ENCODE measurements at regions not wholly inside any gene's neighbourhood (a gene's known extent, or its start where the extent isn't known, plus 50 kb on each side); places are given as distances from the start of the nearest gene placed in this dataset.

DNA sequence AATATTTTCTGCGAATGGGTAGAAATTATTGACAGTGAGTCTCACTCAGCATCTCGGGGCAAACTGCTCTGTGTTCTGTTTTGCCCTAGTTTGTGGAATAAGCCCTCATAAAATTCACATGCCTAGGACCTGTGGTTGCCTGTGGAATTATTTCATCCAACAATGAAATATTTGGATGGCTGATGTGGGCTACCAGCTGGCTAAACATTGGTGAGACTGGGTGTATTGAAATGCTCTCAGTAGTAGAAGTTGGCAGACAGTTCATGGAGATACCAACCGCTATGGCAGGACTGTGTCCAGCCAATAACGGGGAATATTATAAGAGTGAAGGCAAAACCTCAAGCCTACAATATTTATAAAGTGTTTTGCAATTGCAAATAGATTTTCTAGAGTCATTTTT, 344.1 kb upstream of the RPS23 start:
- ATAC-seq = no peak
- no peak for DNase-seq (ENCODE audit: low read depth, low spot score)
- ChIA-PET CTCF (no interaction called here), POLR2A (no interaction called here)
- Histone ChIP-seq H3K4me3 (ENCODE audit: low read depth in 2 of 2, low read length in 2 of 2) (no peak overlapping the region), H3K9me3 (ENCODE audit: control insufficient read depth, insufficient read depth, low read depth, low read length) (no peaks in the 10 kb centered on the region), H3K36me3 (ENCODE audit: control insufficient read depth, insufficient read depth, low read length) (no peaks in the 10 kb centered on the region; the same call in 1 of the 2 replicates), H3K27ac (ENCODE audit: low read length) (no peak overlapping the region), H3K27me3 (ENCODE audit: control insufficient read depth, insufficient read depth, low read length) (no peaks in the 10 kb centered on the region), H3K4me1 (ENCODE audit: control insufficient read depth, insufficient read depth, low read length) (no peaks in the 10 kb centered on the region)
- BruUV-seq (replicated peaks) = no TSS peak
- in situ Hi-C loops (cut with HindIII; ENCODE audit: low pct_unique_long_range_greater_than_20kb, low sequenced_read_pairs) = no loop called here
- intact Hi-C loops (cut with micrococcal nuclease; ENCODE audit: unreplicated experiment) = no loop called here
- TF ChIP-seq REST (IDR thresholded peaks at IDR 0.05; ENCODE audit: insufficient read depth in 1 of 2, low read depth in 2 of 2, low read length in 1 of 2) = no peak
- no peak for TF ChIP-seq CTCF (IDR thresholded peaks at IDR 0.05)
- TF ChIP-seq SIN3A (IDR thresholded peaks at IDR 0.05; ENCODE audit: borderline replicate concordance, insufficient read depth, low read depth, low read length) = no peak
- TF ChIP-seq POLR2AphosphoS5 (IDR thresholded peaks at IDR 0.05; ENCODE audit: low read depth, low read length) = no peak
- no peak for TF ChIP-seq TCF7L2 (IDR thresholded peaks at IDR 0.05; ENCODE audit: low read depth, low read length)

DNA sequence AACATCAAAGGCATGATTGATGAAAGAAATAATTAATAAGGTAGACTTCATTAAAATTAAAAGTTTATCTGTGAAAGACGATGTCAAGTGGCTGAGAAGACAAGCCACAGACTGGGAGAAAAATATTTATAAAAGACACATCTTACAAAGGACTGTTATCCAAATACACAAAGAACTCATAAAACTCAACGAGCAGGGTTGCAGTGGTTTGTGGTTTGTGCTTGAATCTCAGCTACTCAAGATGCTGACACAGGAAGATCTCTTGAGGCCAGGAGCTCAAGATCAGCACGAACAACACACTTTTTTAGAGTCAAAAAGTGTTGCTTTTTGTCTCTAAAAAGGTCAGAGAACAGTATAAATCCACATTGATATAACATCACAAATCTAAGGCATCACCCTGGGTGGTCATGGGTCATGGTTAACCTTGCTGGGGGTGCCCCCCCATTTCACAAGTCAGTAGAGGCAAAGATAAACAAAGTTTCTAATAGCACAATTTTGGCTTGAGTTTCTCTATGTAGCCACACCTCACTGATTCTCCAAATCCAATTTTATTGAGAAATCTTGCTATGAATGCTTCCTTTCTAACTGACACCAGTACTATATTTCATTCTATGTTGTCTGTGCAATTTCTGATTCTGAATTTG, 342.9 kb upstream of the RPS23 start:
- intact Hi-C loops (cut with micrococcal nuclease; ENCODE audit: unreplicated experiment) (no loop called here), in situ Hi-C loops (cut with HindIII; ENCODE audit: low pct_unique_long_range_greater_than_20kb, low sequenced_read_pairs) (no loop called here)
- BruUV-seq (replicated peaks) = no TSS peak
- DNase-seq (ENCODE audit: low read depth, low spot score) (no peak), ATAC-seq (no peak)
- no peak for TF ChIP-seq TCF7L2 (IDR thresholded peaks at IDR 0.05; ENCODE audit: low read depth, low read length)
- TF ChIP-seq REST (IDR thresholded peaks at IDR 0.05; ENCODE audit: insufficient read depth in 1 of 2, low read depth in 2 of 2, low read length in 1 of 2) = no peak
- TF ChIP-seq CTCF (IDR thresholded peaks at IDR 0.05) = no peak
- TF ChIP-seq SIN3A (IDR thresholded peaks at IDR 0.05; ENCODE audit: borderline replicate concordance, insufficient read depth, low read depth, low read length) = no peak
- TF ChIP-seq POLR2AphosphoS5 (IDR thresholded peaks at IDR 0.05; ENCODE audit: low read depth, low read length) = no peak
- Histone ChIP-seq H3K27ac (ENCODE audit: low read length) (no peak overlapping the region), H3K4me3 (ENCODE audit: low read depth in 2 of 2, low read length in 2 of 2) (no peak overlapping the region), H3K4me1 (ENCODE audit: control insufficient read depth, insufficient read depth, low read length) (no peaks in the 10 kb centered on the region), H3K36me3 (ENCODE audit: control insufficient read depth, insufficient read depth, low read length) (no peaks in the 10 kb centered on the region; the same call in 1 of the 2 replicates), H3K27me3 (ENCODE audit: control insufficient read depth, insufficient read depth, low read length) (no peaks in the 10 kb centered on the region), H3K9me3 (ENCODE audit: control insufficient read depth, insufficient read depth, low read depth, low read length) (no peaks in the 10 kb centered on the region)
- POLR2A ChIA-PET = no interaction called here
- CTCF ChIA-PET = no interaction called here
